ENCODE measurements at regions not wholly inside any gene's neighbourhood (a gene's known extent, or its start where the extent isn't known, plus 50 kb on each side); places are given as distances from the start of the nearest gene placed in this dataset.

- H4K20me1 ChIP-seq (ENCODE audit: insufficient read depth, low read length), result no peaks in the 10 kb centered on the region
- CTCF ChIA-PET (ENCODE audit: low intra/inter-chr PET ratio, low total read pairs), result no interaction called here
- no peak overlapping the region for H3K4me2 ChIP-seq (ENCODE audit: low read depth, low read length)
- no peaks in the 10 kb centered on the region for H3K79me2 ChIP-seq (ENCODE audit: insufficient read depth, low read length)
- TF ChIP-seq IRF2 (CRISPR knock-in tag; IDR thresholded peaks at IDR 0.05) (no peak), ZHX1 (CRISPR knock-in tag; IDR thresholded peaks at IDR 0.05; ENCODE audit: low read depth) (no peak), ATF4 (CRISPR knock-in tag; IDR thresholded peaks at IDR 0.05) (no peak), FUBP1 (CRISPR knock-in tag; IDR thresholded peaks at IDR 0.05; ENCODE audit: borderline replicate concordance) (no peak), ZNF780A (CRISPR knock-in tag; IDR thresholded peaks at IDR 0.05) (no peak), ZNF687 (CRISPR knock-in tag; IDR thresholded peaks at IDR 0.05) (no peak), CREM (IDR thresholded peaks at IDR 0.05) (no peak), CREM (CRISPR knock-in tag; IDR thresholded peaks at IDR 0.05) (no peak), POLR2AphosphoS2 (IDR thresholded peaks at IDR 0.05; ENCODE audit: low read depth, low read length) (no peak), HDAC1 (CRISPR knock-in tag; IDR thresholded peaks at IDR 0.05) (no peak), HNRNPH1 (optimal IDR thresholded peaks at IDR 0.05; ENCODE audit: low read depth, low read length) (no peak), ZBTB44 (CRISPR knock-in tag; IDR thresholded peaks at IDR 0.05) (no peak), FOXK1 (CRISPR knock-in tag; IDR thresholded peaks at IDR 0.05; ENCODE audit: borderline replicate concordance, low read depth) (no peak)
- in situ Hi-C loops (cut with HindIII; ENCODE audit: extremely low pct_ligation_motif_present, low pct_unique_long_range_greater_than_20kb), result no loop called here
- FAIRE-seq (no peak), DNase-seq (ENCODE audit: low spot score) (no peak), ATAC-seq (no peak)
- WGBS (ENCODE audit: low lambda C conversion rate), result 3% methylated on average over 1 of the region's 1 CpG
- POLR2A ChIA-PET, result no interaction called here
- H3K27ac ChIP-seq (ENCODE audit: extremely low read length, insufficient read depth, low read length), result no peak overlapping the region
- no peak overlapping the region for H3K4me3 ChIP-seq (replicated peaks in 1 of 3; ENCODE audit: insufficient read depth in 1 of 3, low read depth in 2 of 3, low read length in 3 of 3)
- peaks cover 77% of the 10 kb centered on the region for H3K9me3 ChIP-seq (ENCODE audit: low read length)
- no peaks in the 10 kb centered on the region for H3K4me1 ChIP-seq (ENCODE audit: insufficient read depth, low read length)
- H3K9ac ChIP-seq (ENCODE audit: insufficient read depth, low read depth, low read length), result no peak overlapping the region
- H2AFZ ChIP-seq (ENCODE audit: low read length), result no peak overlapping the region
- intact Hi-C loops (cut with micrococcal nuclease; ENCODE audit: unreplicated experiment), result no loop called here
- H3K27me3 ChIP-seq (ENCODE audit: control insufficient read depth in 1 of 2, insufficient read depth in 2 of 2, low read length in 2 of 2), result no peaks in the 10 kb centered on the region
- BruUV-seq (replicated peaks), result no TSS peak
- H3K36me3 ChIP-seq (replicated peaks in 1 of 2; ENCODE audit: control insufficient read depth in 1 of 2, insufficient read depth in 2 of 2, low read length in 2 of 2), result no peaks in the 10 kb centered on the region
Measured at GRCh38 chr3:6716420-6716819, 144.5 kb upstream of the GRM7 start.
